ENCODE measurements at regions not wholly inside any gene's neighbourhood (a gene's known extent, or its start where the extent isn't known, plus 50 kb on each side); places are given as distances from the start of the nearest gene placed in this dataset.

GRCh38 chr14:58972233-58973017 is 216.0 kb upstream of the DAAM1 start:
- no peak for DNase-seq (ENCODE audit: low spot score)
- CTCF ChIA-PET (ENCODE audit: unreplicated experiment) = no interaction called here
- Histone ChIP-seq H2AFZ (ENCODE audit: low read length) (no peak overlapping the region), H3K4me1 (ENCODE audit: insufficient read depth, low read length, poor library complexity, severe bottlenecking) (no peaks in the 10 kb centered on the region), H3K9me3 (ENCODE audit: low read length) (no peaks in the 10 kb centered on the region), H4K20me1 (ENCODE audit: insufficient read depth, low read length) (no peaks in the 10 kb centered on the region), H3K4me3 (ENCODE audit: low read depth, low read length, poor library complexity, severe bottlenecking) (no peak overlapping the region), H3K36me3 (ENCODE audit: insufficient read depth, low read length) (no peaks in the 10 kb centered on the region), H3K27ac (ENCODE audit: low read depth, low read length, poor library complexity, severe bottlenecking) (no peak overlapping the region), H3K4me2 (ENCODE audit: low read length) (no peak overlapping the region), H3K9me2 (ENCODE audit: insufficient read depth, low read length) (no peaks in the 10 kb centered on the region), H3K79me2 (ENCODE audit: insufficient read depth, low read depth, low read length) (no peaks in the 10 kb centered on the region)
- intact Hi-C loops (cut with micrococcal nuclease; ENCODE audit: unreplicated experiment) = no loop called here
- TF ChIP-seq EZH2phosphoT487 (IDR thresholded peaks at IDR 0.05; ENCODE audit: borderline replicate concordance, low read depth, low read length) (no peak), CTCF (conservative IDR thresholded peaks at IDR 0.05; ENCODE audit: low read length) (no peak)
- POLR2A ChIA-PET = no interaction called here
- BruUV-seq (replicated peaks) = no TSS peak

DNA sequence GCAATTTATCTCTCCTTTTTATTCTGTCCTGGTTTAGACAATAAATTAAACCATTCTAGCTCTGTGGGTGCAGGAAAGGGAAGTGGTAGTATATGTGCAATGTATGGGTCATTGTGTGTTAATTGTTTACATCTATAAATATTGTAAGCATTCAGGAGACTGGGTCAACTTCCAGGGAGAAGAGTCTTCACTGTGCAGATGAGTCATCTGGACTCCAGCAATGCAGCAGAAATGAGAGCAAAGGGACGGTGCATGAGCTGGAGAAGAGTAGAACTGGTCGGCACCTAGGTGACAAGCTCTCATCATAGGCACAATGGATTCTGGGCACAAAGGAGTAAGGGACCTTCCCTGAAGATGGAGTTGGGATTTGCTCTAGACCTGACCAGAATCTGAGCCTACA is 211.1 kb upstream of the DAAM1 start:
- Histone ChIP-seq H3K36me3 (ENCODE audit: insufficient read depth, low read length) (no peaks in the 10 kb centered on the region), H3K27ac (ENCODE audit: low read depth, low read length, poor library complexity, severe bottlenecking) (no peak overlapping the region), H3K9me3 (ENCODE audit: low read length) (no peaks in the 10 kb centered on the region), H3K9me2 (ENCODE audit: insufficient read depth, low read length) (no peaks in the 10 kb centered on the region), H3K79me2 (ENCODE audit: insufficient read depth, low read depth, low read length) (no peaks in the 10 kb centered on the region), H3K4me1 (ENCODE audit: insufficient read depth, low read length, poor library complexity, severe bottlenecking) (no peaks in the 10 kb centered on the region), H4K20me1 (ENCODE audit: insufficient read depth, low read length) (no peaks in the 10 kb centered on the region), H3K4me3 (ENCODE audit: low read depth, low read length, poor library complexity, severe bottlenecking) (no peak overlapping the region), H3K4me2 (ENCODE audit: low read length) (no peak overlapping the region), H2AFZ (ENCODE audit: low read length) (no peak overlapping the region)
- DNase-seq (ENCODE audit: low spot score) = no peak
- POLR2A ChIA-PET = interaction anchor here (0.6 kb wide), 1 partner anchor 1847 kb away, joined by 3 read pairs; no protein-coding TSS in a partner anchor
- BruUV-seq (replicated peaks) = no TSS peak
- no peak for TF ChIP-seq EZH2phosphoT487 (IDR thresholded peaks at IDR 0.05; ENCODE audit: borderline replicate concordance, low read depth, low read length)
- intact Hi-C loops (cut with micrococcal nuclease; ENCODE audit: unreplicated experiment) = no loop called here
- CTCF ChIA-PET (ENCODE audit: unreplicated experiment) = no interaction called here

DNA sequence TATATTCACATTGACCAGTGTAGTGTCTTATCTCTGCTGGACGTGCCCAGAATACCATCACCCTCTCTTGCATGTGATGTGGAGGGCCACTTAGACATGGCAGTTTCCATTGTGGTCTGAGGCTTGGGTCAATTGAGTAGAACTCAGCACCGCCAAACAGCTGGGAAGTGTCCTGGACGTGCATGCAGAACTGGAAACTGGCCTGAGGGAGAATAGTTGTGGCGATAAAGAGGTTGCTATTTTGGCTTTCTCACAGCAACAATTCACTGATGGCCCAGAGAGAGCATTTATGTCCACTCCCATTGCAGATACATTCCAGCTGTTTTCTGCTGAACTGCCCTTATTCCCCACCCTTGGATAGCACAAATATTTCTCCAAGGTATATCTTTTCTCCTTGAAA is 210.1 kb upstream of the DAAM1 start:
- intact Hi-C loops (cut with micrococcal nuclease; ENCODE audit: unreplicated experiment) = no loop called here
- Histone ChIP-seq H3K79me2 (ENCODE audit: insufficient read depth, low read depth, low read length) (no peaks in the 10 kb centered on the region), H3K27ac (ENCODE audit: low read depth, low read length, poor library complexity, severe bottlenecking) (no peak overlapping the region), H3K4me1 (ENCODE audit: insufficient read depth, low read length, poor library complexity, severe bottlenecking) (no peaks in the 10 kb centered on the region), H3K4me3 (ENCODE audit: low read depth, low read length, poor library complexity, severe bottlenecking) (no peak overlapping the region), H3K4me2 (ENCODE audit: low read length) (no peak overlapping the region), H4K20me1 (ENCODE audit: insufficient read depth, low read length) (no peaks in the 10 kb centered on the region), H3K36me3 (ENCODE audit: insufficient read depth, low read length) (no peaks in the 10 kb centered on the region), H2AFZ (ENCODE audit: low read length) (no peak overlapping the region), H3K9me3 (ENCODE audit: low read length) (no peaks in the 10 kb centered on the region), H3K9me2 (ENCODE audit: insufficient read depth, low read length) (no peaks in the 10 kb centered on the region)
- TF ChIP-seq EZH2phosphoT487 (IDR thresholded peaks at IDR 0.05; ENCODE audit: borderline replicate concordance, low read depth, low read length) (no peak), CTCF (conservative IDR thresholded peaks at IDR 0.05; ENCODE audit: low read length) (no peak)
- BruUV-seq (replicated peaks) = no TSS peak
- ChIA-PET POLR2A (no interaction called here), CTCF (ENCODE audit: unreplicated experiment) (no interaction called here)
- DNase-seq (ENCODE audit: low spot score) = no peak

Measured in OCI-LY7 (cell line).